ENCODE measurements at regions not wholly inside any gene's neighbourhood (a gene's known extent, or its start where the extent isn't known, plus 50 kb on each side); places are given as distances from the start of the nearest gene placed in this dataset.

DNA sequence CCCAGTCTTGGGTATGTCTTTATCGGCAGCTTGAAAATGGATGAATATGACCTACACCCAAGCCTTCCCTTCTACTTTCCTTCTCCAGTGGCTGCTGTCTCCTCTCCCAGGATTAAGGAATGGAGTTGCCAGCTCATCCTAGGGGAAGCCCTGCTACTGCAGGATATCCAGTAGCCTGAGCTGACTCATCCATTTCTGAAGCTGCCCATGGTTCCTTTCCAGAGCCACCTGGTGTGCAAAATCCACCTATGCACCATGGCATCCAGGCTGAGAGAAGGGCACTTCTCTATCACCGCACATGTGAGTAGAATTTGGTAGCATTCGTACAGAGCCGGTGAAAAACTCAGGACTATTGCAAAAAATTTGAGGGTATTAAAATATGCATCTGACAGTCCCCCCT is 290.8 kb downstream of the YTHDC2 start:
- ATAC-seq = no peak
- TF ChIP-seq, protein P1, sequence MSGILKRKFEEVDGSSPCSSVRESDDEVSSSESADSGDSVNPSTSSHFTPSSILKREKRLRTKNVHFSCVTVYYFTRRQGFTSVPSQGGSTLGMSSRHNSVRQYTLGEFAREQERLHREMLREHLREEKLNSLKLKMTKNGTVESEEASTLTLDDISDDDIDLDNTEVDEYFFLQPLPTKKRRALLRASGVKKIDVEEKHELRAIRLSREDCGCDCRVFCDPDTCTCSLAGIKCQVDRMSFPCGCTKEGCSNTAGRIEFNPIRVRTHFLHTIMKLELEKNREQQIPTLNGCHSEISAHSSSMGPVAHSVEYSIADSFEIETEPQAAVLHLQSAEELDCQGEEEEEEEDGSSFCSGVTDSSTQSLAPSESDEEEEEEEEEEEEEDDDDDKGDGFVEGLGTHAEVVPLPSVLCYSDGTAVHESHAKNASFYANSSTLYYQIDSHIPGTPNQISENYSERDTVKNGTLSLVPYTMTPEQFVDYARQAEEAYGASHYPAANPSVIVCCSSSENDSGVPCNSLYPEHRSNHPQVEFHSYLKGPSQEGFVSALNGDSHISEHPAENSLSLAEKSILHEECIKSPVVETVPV (CRISPR knock-in tag; IDR thresholded peaks at IDR 0.05) = no peak
- TF ChIP-seq ZFP30 (CRISPR knock-in tag; IDR thresholded peaks at IDR 0.05) (no peak), ZFP3 (CRISPR knock-in tag; IDR thresholded peaks at IDR 0.05) (no peak), CREB5 (CRISPR knock-in tag; IDR thresholded peaks at IDR 0.05; ENCODE audit: low read depth) (no peak), OSR1 (CRISPR knock-in tag; IDR thresholded peaks at IDR 0.05) (no peak), ESRRG (CRISPR knock-in tag; IDR thresholded peaks at IDR 0.05) (no peak), TOX (CRISPR knock-in tag; IDR thresholded peaks at IDR 0.05; ENCODE audit: borderline replicate concordance) (no peak), TCF4 (CRISPR knock-in tag; IDR thresholded peaks at IDR 0.05; ENCODE audit: borderline replicate concordance) (no peak), ZC3H10 (CRISPR knock-in tag; IDR thresholded peaks at IDR 0.05) (no peak), CSDC2 (CRISPR knock-in tag; IDR thresholded peaks at IDR 0.05) (no peak), PATZ1 (CRISPR knock-in tag; IDR thresholded peaks at IDR 0.05; ENCODE audit: borderline replicate concordance) (no peak), ARNTL (CRISPR knock-in tag; IDR thresholded peaks at IDR 0.05; ENCODE audit: borderline replicate concordance, low read depth) (no peak), ZNF8 (CRISPR knock-in tag; IDR thresholded peaks at IDR 0.05) (no peak)

GRCh38 chr5:113804943-113805342 is 291.4 kb downstream of the YTHDC2 start:
- TF ChIP-seq BACH2 (CRISPR knock-in tag; IDR thresholded peaks at IDR 0.05; ENCODE audit: borderline replicate concordance) (no peak), PATZ1 (CRISPR knock-in tag; IDR thresholded peaks at IDR 0.05; ENCODE audit: borderline replicate concordance) (no peak), ZNF70 (CRISPR knock-in tag; IDR thresholded peaks at IDR 0.05) (no peak), ZNF565 (CRISPR knock-in tag; conservative IDR thresholded peaks at IDR 0.05; ENCODE audit: low read depth) (no peak), ZFP30 (CRISPR knock-in tag; IDR thresholded peaks at IDR 0.05) (no peak), RARB (CRISPR knock-in tag; IDR thresholded peaks at IDR 0.05) (no peak), ZFP3 (CRISPR knock-in tag; IDR thresholded peaks at IDR 0.05) (no peak), CREB5 (CRISPR knock-in tag; IDR thresholded peaks at IDR 0.05; ENCODE audit: low read depth) (no peak), TOX (CRISPR knock-in tag; IDR thresholded peaks at IDR 0.05; ENCODE audit: borderline replicate concordance) (no peak), ZC3H10 (CRISPR knock-in tag; IDR thresholded peaks at IDR 0.05) (no peak), ZNF8 (CRISPR knock-in tag; IDR thresholded peaks at IDR 0.05) (no peak), ARNTL (CRISPR knock-in tag; IDR thresholded peaks at IDR 0.05; ENCODE audit: borderline replicate concordance, low read depth) (no peak)
- TF ChIP-seq, protein P1 (CRISPR knock-in tag; IDR thresholded peaks at IDR 0.05) = no peak
- no peak for ATAC-seq

DNA sequence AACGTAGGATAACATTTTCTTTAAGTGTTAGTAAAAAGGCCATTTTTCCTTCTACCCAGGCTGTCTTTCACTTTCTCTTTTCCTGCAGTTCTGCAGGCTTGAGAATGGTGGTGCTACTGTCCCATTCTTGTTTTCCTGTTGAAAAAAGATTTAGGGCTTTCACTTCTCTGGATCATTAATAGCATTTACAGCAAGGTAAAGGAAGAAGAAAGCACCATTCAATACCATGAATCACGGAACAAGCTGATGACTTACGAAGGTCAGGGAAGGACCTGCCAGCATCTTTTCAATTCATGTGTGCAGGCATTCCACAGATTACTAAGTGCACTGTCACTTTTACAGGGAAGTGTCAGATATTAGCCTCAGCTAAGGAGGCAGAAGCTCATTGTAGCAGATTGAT is 292.8 kb downstream of the YTHDC2 start:
- no peak for TF ChIP-seq BACH2 (CRISPR knock-in tag; IDR thresholded peaks at IDR 0.05; ENCODE audit: borderline replicate concordance)
- no peak for TF ChIP-seq ISL1 (CRISPR knock-in tag; IDR thresholded peaks at IDR 0.05)
- TF ChIP-seq ZC3H10 (CRISPR knock-in tag; IDR thresholded peaks at IDR 0.05) = no peak
- no peak for TF ChIP-seq CSDC2 (CRISPR knock-in tag; IDR thresholded peaks at IDR 0.05)
- no peak for TF ChIP-seq ZNF8 (CRISPR knock-in tag; IDR thresholded peaks at IDR 0.05)
- TF ChIP-seq, protein P2, sequence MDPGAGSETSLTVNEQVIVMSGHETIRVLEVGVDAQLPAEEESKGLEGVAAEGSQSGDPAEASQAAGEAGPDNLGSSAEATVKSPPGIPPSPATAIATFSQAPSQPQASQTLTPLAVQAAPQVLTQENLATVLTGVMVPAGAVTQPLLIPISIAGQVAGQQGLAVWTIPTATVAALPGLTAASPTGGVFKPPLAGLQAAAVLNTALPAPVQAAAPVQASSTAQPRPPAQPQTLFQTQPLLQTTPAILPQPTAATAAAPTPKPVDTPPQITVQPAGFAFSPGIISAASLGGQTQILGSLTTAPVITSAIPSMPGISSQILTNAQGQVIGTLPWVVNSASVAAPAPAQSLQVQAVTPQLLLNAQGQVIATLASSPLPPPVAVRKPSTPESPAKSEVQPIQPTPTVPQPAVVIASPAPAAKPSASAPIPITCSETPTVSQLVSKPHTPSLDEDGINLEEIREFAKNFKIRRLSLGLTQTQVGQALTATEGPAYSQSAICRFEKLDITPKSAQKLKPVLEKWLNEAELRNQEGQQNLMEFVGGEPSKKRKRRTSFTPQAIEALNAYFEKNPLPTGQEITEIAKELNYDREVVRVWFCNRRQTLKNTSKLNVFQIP (CRISPR knock-in tag; IDR thresholded peaks at IDR 0.05; ENCODE audit: borderline replicate concordance, low read depth) = no peak
- TF ChIP-seq TCF4 (CRISPR knock-in tag; IDR thresholded peaks at IDR 0.05; ENCODE audit: borderline replicate concordance) = no peak
- no peak for TF ChIP-seq SNAI2 (CRISPR knock-in tag; IDR thresholded peaks at IDR 0.05)
- no peak for TF ChIP-seq ARNTL (CRISPR knock-in tag; IDR thresholded peaks at IDR 0.05; ENCODE audit: borderline replicate concordance, low read depth)
- TF ChIP-seq ZNF70 (CRISPR knock-in tag; IDR thresholded peaks at IDR 0.05) = no peak
- TF ChIP-seq ZFP30 (CRISPR knock-in tag; IDR thresholded peaks at IDR 0.05) = no peak
- TF ChIP-seq OSR1 (CRISPR knock-in tag; IDR thresholded peaks at IDR 0.05) = no peak
- TF ChIP-seq TSHZ2 (CRISPR knock-in tag; IDR thresholded peaks at IDR 0.05) = no peak
- TF ChIP-seq ZFP3 (CRISPR knock-in tag; IDR thresholded peaks at IDR 0.05) = no peak
- ATAC-seq = peak; percentile 73

All from SK-N-SH treated with all-trans-retinoic acid at 6 μM for 48 hours (cell line).